SK-N-SH (cell line): ENCODE measurements at regions not wholly inside any gene's neighbourhood (a gene's known extent, or its start where the extent isn't known, plus 50 kb on each side); places are given as distances from the start of the nearest gene placed in this dataset.

ENCODE experiments used
- FOXM1 ChIP-seq: IDR thresholded peaks from 2 replicates; pipeline ENCODE4 v1.4.0; 2012; ENCODE audit warnings: low read depth, mild to moderate bottlenecking
- MAX ChIP-seq: IDR thresholded peaks from 2 replicates; pipeline ENCODE4 v1.4.0; 2012; ENCODE audit warnings: low read depth
- USF1 ChIP-seq: IDR thresholded peaks from 2 replicates; pipeline ENCODE4 v1.4.0; 2012; ENCODE audit warnings: low read depth, borderline replicate concordance
- YY1 ChIP-seq: IDR thresholded peaks from 2 replicates; pipeline ENCODE4 v1.4.0; 2012; ENCODE audit warnings: low read depth, mild to moderate bottlenecking

GRCh38 chr7:142345811-142346210 lies 88.0 kb upstream of the PRSS58 start:
- TF ChIP-seq YY1 (no peak), FOXM1 (no peak), MAX (no peak), USF1 (no peak)
